MM.1S (cell line): ENCODE measurements at regions not wholly inside any gene's neighbourhood (a gene's known extent, or its start where the extent isn't known, plus 50 kb on each side); places are given as distances from the start of the nearest gene placed in this dataset.
"Not testable (repeated sequence)": the region's sequence is repeated elsewhere in the genome, so short reads cannot be mapped to it uniquely, and the experiment has no call there.

Experiments
- DNase-seq: peaks from one replicate; pipeline ENCODE4 v3.0.0-alpha.2; 2015
- H2AFZ ChIP-seq: fragments of 300-600 bp; sonication (generic); 2 replicates; pipeline ENCODE4 v1.6.0; 2016; ENCODE audit warnings: antibody characterized with exemption, low read length
- H3F3A ChIP-seq: fragments of 300-600 bp; sonication (generic); 2 replicates; pipeline ENCODE4 v1.6.1; 2016; ENCODE audit warnings: mild to moderate bottlenecking, antibody characterized with exemption, low read length, moderate library complexity, mixed read lengths; ENCODE audit not compliant: insufficient read depth
- H3K27ac ChIP-seq: fragments of 300-600 bp; sonication (generic); 2 replicates; pipeline ENCODE4 v1.5.1; 2016; ENCODE audit warnings: mild to moderate bottlenecking, low read length
- H3K27me3 ChIP-seq: fragments of 300-600 bp; sonication (generic); replicated peaks from 2 replicates; pipeline ENCODE4 v1.6.0; 2016; ENCODE audit warnings: low read length; ENCODE audit not compliant: insufficient read depth
- H3K36me3 ChIP-seq: fragments of 300-600 bp; sonication (generic); replicated peaks from 2 replicates; pipeline ENCODE4 v1.6.1; 2016; ENCODE audit warnings: mild to moderate bottlenecking, low read length, mixed read lengths; ENCODE audit not compliant: insufficient read depth
- H3K4me1 ChIP-seq: fragments of 300-600 bp; sonication (generic); 2 replicates; pipeline ENCODE4 v1.6.1; 2016; ENCODE audit warnings: low read length, mixed read lengths
- H3K4me2 ChIP-seq: fragments of 300-600 bp; sonication (generic); 2 replicates; pipeline ENCODE4 v1.6.0; 2016; ENCODE audit warnings: low read depth, low read length
- H3K4me3 ChIP-seq: fragments of 300-600 bp; sonication (generic); 2 replicates; pipeline ENCODE4 v1.5.1; 2016; ENCODE audit warnings: low read length, mixed read lengths
- H3K79me2 ChIP-seq: fragments of 300-600 bp; sonication (generic); 2 replicates; pipeline ENCODE4 v1.6.1; 2016; ENCODE audit warnings: mixed run types, low read length, mixed read lengths
- H3K9ac ChIP-seq: fragments of 300-600 bp; sonication (generic); 2 replicates; pipeline ENCODE4 v1.6.1; 2016; ENCODE audit warnings: low read length, mixed read lengths
- H3K9me2 ChIP-seq: fragments of 300-600 bp; sonication (generic); replicated peaks from 2 replicates; pipeline ENCODE4 v1.6.1; 2016; ENCODE audit warnings: mild to moderate bottlenecking, low read length, mixed read lengths; ENCODE audit not compliant: insufficient read depth
- H3K9me3 ChIP-seq: fragments of 300-600 bp; sonication (generic); replicated peaks from 2 replicates; pipeline ENCODE4 v1.6.1; 2016; ENCODE audit warnings: mild to moderate bottlenecking, low read length, mixed read lengths; ENCODE audit not compliant: insufficient read depth
- H4K20me1 ChIP-seq: fragments of 300-600 bp; sonication (generic); 2 replicates; pipeline ENCODE4 v1.6.1; 2016; ENCODE audit warnings: mild to moderate bottlenecking, low read length, moderate library complexity, mixed read lengths; ENCODE audit not compliant: insufficient read depth
- EZH2 ChIP-seq: fragments of 300-600 bp; sonication (generic); optimal IDR thresholded peaks from 2 replicates; pipeline ENCODE3; 2017; ENCODE audit warnings: low read depth, mild to moderate bottlenecking, antibody characterized with exemption, low read length, mixed read lengths
- EZH2phosphoT487 ChIP-seq: fragments of 300-600 bp; sonication (generic); IDR thresholded peaks from 2 replicates; pipeline ENCODE4 v1.6.1; 2018; ENCODE audit warnings: antibody characterized with exemption, low read length
- TF ChIP-seq, protein P1 (sequence below): fragments of 300-600 bp; sonication (generic); IDR thresholded peaks from 2 replicates; pipeline ENCODE4 v1.5.1; 2016; ENCODE audit warnings: antibody characterized with exemption, low read length, mixed read lengths

DNA sequence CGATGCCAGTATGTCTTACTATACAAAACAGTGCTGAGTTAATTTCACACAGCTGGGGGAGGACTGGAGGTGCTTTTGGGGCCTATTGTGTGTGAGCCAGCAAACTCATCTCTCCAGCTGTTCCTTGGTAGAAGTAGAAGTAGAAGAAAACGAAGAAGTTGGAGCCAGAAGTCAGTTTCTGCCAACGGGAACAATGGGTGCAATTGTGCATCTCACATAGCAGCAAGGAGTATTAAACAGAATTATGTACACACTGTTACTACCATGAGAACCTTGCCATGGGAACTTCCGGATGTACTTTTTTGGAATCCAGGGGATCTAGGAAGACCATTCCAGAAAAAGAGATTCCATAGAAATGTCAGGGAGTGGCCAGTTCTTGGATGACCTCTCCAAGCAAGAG lies 88.6 kb downstream of the VCPKMT start:
- H3K79me2 ChIP-seq: no peaks in the 10 kb centered on the region
- H3K9me2 ChIP-seq: no peaks in the 10 kb centered on the region
- H3K27me3 ChIP-seq: no peaks in the 10 kb centered on the region
- H3K9me3 ChIP-seq: no peaks in the 10 kb centered on the region
- no peaks in the 10 kb centered on the region for H4K20me1 ChIP-seq
- no peak overlapping the region for H3K4me2 ChIP-seq
- DNase-seq: no peak
- TF ChIP-seq EZH2phosphoT487 (no peak), EZH2 (no peak)
- TF ChIP-seq, protein P1, sequence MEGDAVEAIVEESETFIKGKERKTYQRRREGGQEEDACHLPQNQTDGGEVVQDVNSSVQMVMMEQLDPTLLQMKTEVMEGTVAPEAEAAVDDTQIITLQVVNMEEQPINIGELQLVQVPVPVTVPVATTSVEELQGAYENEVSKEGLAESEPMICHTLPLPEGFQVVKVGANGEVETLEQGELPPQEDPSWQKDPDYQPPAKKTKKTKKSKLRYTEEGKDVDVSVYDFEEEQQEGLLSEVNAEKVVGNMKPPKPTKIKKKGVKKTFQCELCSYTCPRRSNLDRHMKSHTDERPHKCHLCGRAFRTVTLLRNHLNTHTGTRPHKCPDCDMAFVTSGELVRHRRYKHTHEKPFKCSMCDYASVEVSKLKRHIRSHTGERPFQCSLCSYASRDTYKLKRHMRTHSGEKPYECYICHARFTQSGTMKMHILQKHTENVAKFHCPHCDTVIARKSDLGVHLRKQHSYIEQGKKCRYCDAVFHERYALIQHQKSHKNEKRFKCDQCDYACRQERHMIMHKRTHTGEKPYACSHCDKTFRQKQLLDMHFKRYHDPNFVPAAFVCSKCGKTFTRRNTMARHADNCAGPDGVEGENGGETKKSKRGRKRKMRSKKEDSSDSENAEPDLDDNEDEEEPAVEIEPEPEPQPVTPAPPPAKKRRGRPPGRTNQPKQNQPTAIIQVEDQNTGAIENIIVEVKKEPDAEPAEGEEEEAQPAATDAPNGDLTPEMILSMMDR: no peak
- H3K4me3 ChIP-seq: no peak overlapping the region
- H3K36me3 ChIP-seq: no peaks in the 10 kb centered on the region
- H3F3A ChIP-seq: no peaks in the 10 kb centered on the region
- H3K4me1 ChIP-seq: no peaks in the 10 kb centered on the region
- H3K9ac ChIP-seq: no peak overlapping the region
- no peak overlapping the region for H3K27ac ChIP-seq
- H2AFZ ChIP-seq: no peak overlapping the region

DNA sequence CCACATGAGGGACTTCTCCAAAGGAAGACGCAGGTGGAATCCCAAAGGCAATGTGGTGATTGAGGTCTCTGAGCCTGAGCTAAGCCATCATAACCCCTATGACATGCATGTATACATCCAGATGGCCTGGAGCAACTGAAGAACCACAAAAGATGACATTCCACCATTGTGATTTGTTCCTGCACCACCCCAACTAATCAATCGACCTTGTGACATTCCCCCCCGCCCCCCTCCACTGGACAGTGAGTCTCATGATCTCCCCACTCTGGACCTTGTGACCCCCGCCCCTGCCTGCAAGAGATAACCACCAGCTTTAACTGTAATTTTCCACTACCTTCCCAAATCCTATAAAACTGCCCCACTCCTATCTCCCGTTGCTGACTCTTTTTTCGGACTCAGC lies 87.9 kb downstream of the VCPKMT start:
- Histone ChIP-seq H3K27me3 (no peaks in the 10 kb centered on the region), H3F3A (no peaks in the 10 kb centered on the region), H3K27ac (no peak overlapping the region), H3K79me2 (no peaks in the 10 kb centered on the region), H3K36me3 (no peaks in the 10 kb centered on the region), H3K4me3 (no peak overlapping the region), H3K9me2 (no peaks in the 10 kb centered on the region), H4K20me1 (no peaks in the 10 kb centered on the region), H3K4me1 (no peaks in the 10 kb centered on the region), H3K9ac (no peak overlapping the region), H2AFZ (no peak overlapping the region), H3K4me2 (no peak overlapping the region), H3K9me3 (no peaks in the 10 kb centered on the region)
- TF ChIP-seq EZH2 (no peak), EZH2phosphoT487 (no peak)
- TF ChIP-seq, protein P1: no peak
- DNase-seq: no peak

DNA sequence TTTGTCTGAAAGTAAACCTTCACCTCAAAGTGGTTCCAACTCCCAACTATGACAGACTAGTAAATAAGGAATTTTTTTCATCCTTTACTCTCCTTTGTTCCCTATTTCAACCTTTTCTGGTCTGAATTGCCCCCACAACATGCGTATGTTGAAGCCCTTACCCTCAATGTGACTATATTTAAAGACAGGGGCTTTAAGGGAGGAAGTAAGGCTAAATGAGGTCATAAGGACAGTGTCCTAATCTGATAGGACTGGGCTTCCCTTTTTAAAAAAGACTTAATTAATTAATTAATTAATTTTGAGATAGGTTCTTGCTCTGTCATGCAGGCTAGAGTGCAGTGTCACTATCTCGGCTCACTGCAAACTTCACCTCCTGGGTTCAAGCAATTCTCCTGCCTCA lies 86.3 kb downstream of the VCPKMT start:
- no peak overlapping the region for H3K27ac ChIP-seq
- H3K9me3 ChIP-seq: no peaks in the 10 kb centered on the region
- H3F3A ChIP-seq: no peaks in the 10 kb centered on the region
- no peak for DNase-seq
- no peaks in the 10 kb centered on the region for H3K9me2 ChIP-seq
- H3K9ac ChIP-seq: no peak overlapping the region
- H3K4me1 ChIP-seq: no peaks in the 10 kb centered on the region
- no peak overlapping the region for H3K4me2 ChIP-seq
- H2AFZ ChIP-seq: no peak overlapping the region
- no peaks in the 10 kb centered on the region for H3K79me2 ChIP-seq
- no peaks in the 10 kb centered on the region for H3K27me3 ChIP-seq
- TF ChIP-seq EZH2phosphoT487: no peak
- TF ChIP-seq, protein P1: no peak
- TF ChIP-seq EZH2: no peak
- no peaks in the 10 kb centered on the region for H4K20me1 ChIP-seq
- no peak overlapping the region for H3K4me3 ChIP-seq
- H3K36me3 ChIP-seq: no peaks in the 10 kb centered on the region

DNA sequence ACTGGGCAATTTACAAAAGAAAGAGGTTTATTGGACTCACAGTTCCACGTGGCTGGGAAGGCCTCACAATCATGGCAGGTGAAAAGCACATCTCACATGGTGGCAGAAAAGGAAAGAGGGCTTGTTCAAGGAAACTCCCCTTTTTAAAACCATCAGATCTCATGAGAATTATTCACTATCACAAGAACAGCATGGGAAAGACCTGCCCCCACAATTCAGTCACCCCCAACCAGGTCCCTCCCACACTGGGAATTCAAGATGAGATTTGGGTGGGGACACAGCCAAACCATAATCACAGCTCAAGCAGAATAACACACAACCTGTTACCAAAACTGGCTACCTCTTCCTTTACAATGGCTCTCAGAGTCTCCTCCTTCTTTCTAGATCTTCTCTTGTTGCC lies 85.5 kb downstream of the VCPKMT start:
- H3K36me3 ChIP-seq, H3K4me3 ChIP-seq, H3K27ac ChIP-seq, H3K79me2 ChIP-seq, H4K20me1 ChIP-seq, H3K4me1 ChIP-seq, H3K4me2 ChIP-seq, H2AFZ ChIP-seq, H3K9me2 ChIP-seq, H3K9me3 ChIP-seq, H3K27me3 ChIP-seq, H3K9ac ChIP-seq, DNase-seq, H3F3A ChIP-seq: not testable (repeated sequence)
